ENCODE measurements at regions not wholly inside any gene's neighbourhood (a gene's known extent, or its start where the extent isn't known, plus 50 kb on each side); places are given as distances from the start of the nearest gene placed in this dataset.
"Not testable (repeated sequence)": the region's sequence is repeated elsewhere in the genome, so short reads cannot be mapped to it uniquely, and the experiment has no call there.

GRCh38 chr18:66993492-66993891 lies 389.6 kb upstream of the CDH19 start:
- no peak for DNase-seq

GRCh38 chr18:66990909-66991308 lies 387.0 kb upstream of the CDH19 start:
- no peak for DNase-seq

- DNase-seq: no peak
These were observed 375.1 kb upstream of the CDH19 start for GRCh38 chr18:66979009-66979408.

- DNase-seq: no peak
These were observed 368.8 kb upstream of the CDH19 start for GRCh38 chr18:66972681-66973080.

- no peak for DNase-seq
These were observed 368.1 kb upstream of the CDH19 start for GRCh38 chr18:66971960-66972359.

GRCh38 chr18:66966171-66966570 lies 362.3 kb upstream of the CDH19 start:
- no peak for DNase-seq

GRCh38 chr18:66958309-66958708 lies 354.4 kb upstream of the CDH19 start:
- DNase-seq: no peak

- no peak for DNase-seq
These were observed 347.9 kb upstream of the CDH19 start for GRCh38 chr18:66951750-66952149.

- DNase-seq: no peak
These were observed 345.5 kb upstream of the CDH19 start for GRCh38 chr18:66949419-66949818.

GRCh38 chr18:66937546-66937945 lies 333.7 kb upstream of the CDH19 start:
- DNase-seq: no peak

- no peak for DNase-seq
These were observed 327.1 kb upstream of the CDH19 start for GRCh38 chr18:66931010-66931409.

- no peak for DNase-seq
These were observed 312.9 kb upstream of the CDH19 start for GRCh38 chr18:66916834-66917233.

- no peak for DNase-seq
These were observed 296.9 kb upstream of the CDH19 start for GRCh38 chr18:66900837-66901236.

- DNase-seq: no peak
These were observed 291.7 kb upstream of the CDH19 start for GRCh38 chr18:66895631-66896030.

- DNase-seq: no peak
These were observed 291.0 kb upstream of the CDH19 start for GRCh38 chr18:66894851-66895250.

- DNase-seq: not testable (repeated sequence)
These were observed 288.5 kb upstream of the CDH19 start for GRCh38 chr18:66892388-66892787.

- no peak for DNase-seq
These were observed 271.1 kb upstream of the CDH19 start for GRCh38 chr18:66874812-66875474.

GRCh38 chr18:66874375-66874774 lies 270.5 kb upstream of the CDH19 start:
- DNase-seq: no peak

- no peak for DNase-seq
These were observed 270.0 kb upstream of the CDH19 start for GRCh38 chr18:66873899-66874298.

- DNase-seq: no peak
These were observed 268.4 kb upstream of the CDH19 start for GRCh38 chr18:66872277-66872676.

- no peak for DNase-seq
These were observed 263.8 kb upstream of the CDH19 start for GRCh38 chr18:66867653-66868052.

GRCh38 chr18:66866427-66866940 lies 262.6 kb upstream of the CDH19 start:
- not testable (repeated sequence) for DNase-seq

GRCh38 chr18:66838340-66838987 lies 234.6 kb upstream of the CDH19 start:
- DNase-seq: no peak

- DNase-seq: no peak
These were observed 229.8 kb upstream of the CDH19 start for GRCh38 chr18:66833646-66834045.

GRCh38 chr18:66826211-66826610 lies 222.3 kb upstream of the CDH19 start:
- no peak for DNase-seq

All from stimulated activated CD4-positive, alpha-beta T cell treated with anti-CD3 and anti-CD28 coated beads, Interleukin-2, amount 100 ng/mL, for 48 hours (primary cell).